GM18858 (cell line): ENCODE measurements at regions not wholly inside any gene's neighbourhood (a gene's known extent, or its start where the extent isn't known, plus 50 kb on each side); places are given as distances from the start of the nearest gene placed in this dataset.
A peak's percentile ranks its signal among the peaks of the same experiment; 100 is the strongest.
"Not testable (repeated sequence)": the region's sequence is repeated elsewhere in the genome, so short reads cannot be mapped to it uniquely, and the experiment has no call there.

ENCODE experiments used
- ATAC-seq: cut with Tn5 transposase; IDR thresholded peaks from one replicate; pipeline ENCODE4 v1.9.1; 2021; ENCODE audit not compliant: unreplicated experiment

DNA sequence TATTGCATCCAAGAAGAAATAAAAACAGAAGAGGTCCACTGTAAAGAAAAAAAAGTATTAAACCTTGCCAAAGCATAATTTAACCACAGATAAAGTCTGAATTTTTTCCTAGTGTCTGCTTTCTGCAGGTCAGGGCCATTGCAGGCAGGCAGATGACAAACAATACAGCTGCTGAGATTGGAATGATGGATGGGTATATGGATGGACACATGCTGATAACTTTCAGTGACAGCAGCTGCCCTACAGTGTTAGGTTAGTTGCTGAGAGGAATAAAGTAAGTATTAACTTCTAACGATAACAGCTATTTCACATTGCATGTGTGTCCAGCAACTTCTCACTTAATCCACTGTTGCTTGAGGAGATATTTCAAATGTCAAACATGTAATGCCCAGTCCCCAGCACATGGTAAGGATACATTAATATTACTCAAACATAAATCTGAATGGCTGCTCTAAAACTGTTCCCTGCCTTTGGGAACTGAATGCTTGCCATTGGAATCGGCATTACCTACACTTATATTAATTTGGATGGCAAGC is 515.3 kb downstream of the RMST start:
- ATAC-seq = no peak

DNA sequence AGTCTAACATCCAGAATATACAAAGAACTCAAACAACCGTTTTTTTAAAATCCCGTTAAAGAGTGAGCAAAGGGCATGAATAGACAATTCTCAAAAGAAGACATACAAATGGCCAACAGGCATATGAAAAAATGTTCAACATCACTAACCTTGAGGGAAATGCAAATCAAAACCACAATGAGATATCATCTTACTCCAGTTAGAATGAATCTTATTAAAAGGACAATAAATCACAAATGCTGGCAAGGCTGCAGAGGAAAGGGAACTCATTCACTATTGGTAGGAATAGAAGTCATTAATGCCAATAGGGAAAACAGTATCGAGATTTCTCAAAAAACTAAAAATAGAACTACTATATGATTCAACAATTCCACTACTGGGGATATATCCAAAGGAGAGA is 520.1 kb downstream of the RMST start:
- no peak for ATAC-seq

DNA sequence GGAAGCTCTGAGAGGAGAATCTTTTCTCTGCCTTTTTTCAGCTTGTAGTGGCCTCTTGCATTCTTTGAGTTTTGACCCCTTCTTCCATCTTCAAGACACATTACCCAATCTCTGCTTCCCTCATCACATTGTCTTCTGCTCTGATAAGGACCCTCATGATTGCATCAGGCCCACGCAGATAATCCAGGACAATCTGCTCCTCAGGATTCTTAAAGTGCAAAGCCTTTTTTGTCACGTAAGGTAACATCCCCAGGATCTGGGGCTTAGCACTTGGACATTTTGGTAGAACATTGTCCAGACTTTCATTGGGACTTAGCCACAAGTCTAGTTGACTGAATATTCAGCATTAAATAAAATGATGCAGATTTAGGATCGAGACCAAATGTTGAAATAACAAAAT is 521.2 kb downstream of the RMST start:
- ATAC-seq = no peak

DNA sequence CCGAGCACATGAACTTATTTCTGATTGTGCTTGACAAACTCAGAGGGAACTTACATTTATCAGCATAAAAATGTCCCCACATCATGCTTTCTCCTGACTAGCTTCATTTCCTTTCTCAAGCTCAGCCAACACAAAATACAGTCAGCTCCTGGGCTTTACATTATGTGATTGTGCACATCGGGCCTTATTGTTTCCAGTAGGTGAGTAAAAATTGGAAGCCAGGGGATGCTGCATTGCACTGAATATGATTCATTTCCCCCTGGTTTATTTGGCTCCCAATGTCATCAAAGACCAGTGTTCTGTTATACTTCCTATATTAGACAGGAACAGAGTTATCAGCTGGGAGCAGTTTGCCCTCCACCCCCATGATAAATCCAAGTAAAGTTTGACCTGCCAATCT is 521.8 kb downstream of the RMST start:
- no peak for ATAC-seq

DNA sequence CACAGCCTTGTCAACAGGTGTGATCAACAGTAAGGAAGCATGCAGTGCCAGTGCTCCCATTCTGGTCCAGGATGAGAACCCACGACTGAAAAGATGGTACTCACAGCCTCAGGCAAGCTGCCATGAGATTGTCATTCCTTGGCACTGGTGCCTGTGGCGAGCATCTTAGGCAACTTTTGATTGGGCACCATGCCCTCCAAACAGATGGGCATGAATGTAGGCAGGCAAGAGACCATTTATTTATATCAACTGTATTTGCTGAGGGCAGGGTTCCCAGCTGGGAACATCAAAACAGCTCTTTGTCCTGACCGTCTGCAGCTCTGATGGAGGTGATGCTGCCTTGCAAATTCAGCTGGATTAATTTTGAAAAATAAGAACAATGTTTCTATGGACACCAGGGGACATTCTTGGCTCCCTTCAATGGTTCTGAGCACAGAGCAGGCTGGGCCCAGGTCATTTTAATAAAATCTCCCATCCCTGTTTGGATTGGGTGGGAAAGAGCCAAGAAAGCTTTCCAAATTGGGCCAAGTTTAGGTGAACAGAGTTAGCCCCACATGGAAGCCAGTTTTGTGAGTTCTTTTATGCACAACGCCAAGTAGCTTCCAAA is 522.5 kb downstream of the RMST start:
- ATAC-seq = no peak

DNA sequence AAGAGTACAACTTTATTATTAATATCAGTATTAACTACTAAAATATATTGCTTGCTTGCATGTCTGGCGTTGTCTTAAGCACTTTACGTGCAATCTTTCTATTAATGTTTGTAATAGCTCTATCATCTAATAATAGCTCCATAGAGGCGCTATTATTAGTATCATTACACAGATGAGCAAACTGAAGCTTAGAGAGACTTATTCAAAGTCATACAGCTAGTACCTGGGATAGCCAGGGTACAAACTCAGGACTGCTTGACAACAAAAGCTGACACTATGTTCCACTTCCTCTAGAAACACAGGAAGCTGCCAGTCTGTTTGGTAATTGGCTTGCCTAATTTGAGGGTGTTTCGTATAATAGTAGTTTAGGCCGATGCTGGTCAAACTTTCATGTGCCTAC is 523.2 kb downstream of the RMST start:
- ATAC-seq = no peak

GRCh38 chr12:97988588-97988987 is 526.0 kb downstream of the RMST start:
- not testable (repeated sequence) for ATAC-seq

GRCh38 chr12:97989366-97989940 is 525.9 kb upstream of the TMPO start:
- no peak for ATAC-seq

DNA sequence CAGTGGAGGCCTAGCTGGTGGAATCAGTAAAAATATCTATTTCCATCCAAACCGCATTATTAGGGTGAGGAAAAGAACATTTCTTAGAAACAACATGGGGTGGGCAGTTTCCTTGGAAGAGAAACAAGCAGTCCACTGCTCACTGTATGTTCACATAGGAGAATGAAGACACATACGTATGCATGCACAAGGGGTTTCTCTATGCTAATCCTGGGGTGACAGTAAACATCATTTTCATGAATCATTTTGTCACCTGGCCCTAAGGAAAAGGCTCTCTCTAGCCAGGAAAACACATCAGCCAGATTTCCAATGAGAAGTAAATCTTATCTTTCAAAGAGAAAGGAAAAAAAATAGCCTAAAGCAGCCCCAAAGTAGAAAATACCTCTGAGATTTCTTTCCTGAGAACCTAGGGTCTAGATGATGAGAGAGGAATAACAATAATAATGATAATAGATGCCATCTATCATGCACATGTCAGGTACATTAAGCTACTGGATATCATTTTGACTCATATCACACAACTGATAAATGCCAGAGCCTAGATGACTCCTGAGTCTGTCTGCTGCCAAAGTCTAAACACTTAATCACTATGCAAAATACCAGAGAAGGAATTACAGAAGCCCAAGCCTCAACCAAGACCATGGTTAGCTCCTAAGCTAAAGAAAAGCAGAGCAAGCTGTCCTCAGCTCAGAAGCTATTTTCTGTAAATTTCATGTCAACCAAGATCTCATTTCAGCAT is 520.5 kb upstream of the TMPO start:
- ATAC-seq = no peak

DNA sequence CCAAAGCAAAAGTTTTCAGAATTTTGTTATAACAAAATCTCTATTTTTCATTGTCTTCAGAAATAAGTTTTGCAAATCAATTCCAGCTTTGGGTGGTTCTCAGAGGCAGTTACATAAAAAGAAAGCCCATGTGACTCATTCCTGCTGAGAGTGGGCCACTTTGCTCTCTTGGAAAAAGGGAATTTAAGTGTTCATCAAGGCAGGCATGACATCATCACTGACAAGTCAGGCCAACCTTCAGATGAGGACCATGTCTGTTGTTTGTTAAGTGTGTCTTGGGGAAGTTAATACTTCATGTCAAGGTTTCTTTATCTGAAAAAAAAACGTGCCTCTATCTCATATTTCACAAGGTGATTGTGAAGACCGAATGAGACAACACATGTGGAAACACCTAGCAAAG is 519.8 kb upstream of the TMPO start:
- ATAC-seq = no peak

DNA sequence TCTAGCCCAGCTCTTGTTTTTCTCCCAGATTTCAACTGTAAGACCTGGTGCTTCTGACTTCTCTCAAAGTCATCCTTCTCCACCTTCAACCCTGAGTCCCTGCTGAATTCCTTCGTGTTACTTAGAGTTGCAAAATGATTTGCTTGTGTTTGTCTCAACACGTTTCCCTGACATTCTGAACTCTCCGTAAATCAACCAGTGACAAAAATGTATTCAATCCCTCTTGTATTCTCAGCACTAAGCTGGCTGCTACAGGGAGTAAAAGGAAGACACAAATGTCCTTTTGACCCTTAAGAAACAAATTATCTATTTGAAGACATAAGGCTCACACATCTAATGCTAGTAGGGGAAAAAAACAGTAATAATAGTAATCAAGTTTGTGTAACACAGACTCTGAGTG is 514.0 kb upstream of the TMPO start:
- no peak for ATAC-seq

DNA sequence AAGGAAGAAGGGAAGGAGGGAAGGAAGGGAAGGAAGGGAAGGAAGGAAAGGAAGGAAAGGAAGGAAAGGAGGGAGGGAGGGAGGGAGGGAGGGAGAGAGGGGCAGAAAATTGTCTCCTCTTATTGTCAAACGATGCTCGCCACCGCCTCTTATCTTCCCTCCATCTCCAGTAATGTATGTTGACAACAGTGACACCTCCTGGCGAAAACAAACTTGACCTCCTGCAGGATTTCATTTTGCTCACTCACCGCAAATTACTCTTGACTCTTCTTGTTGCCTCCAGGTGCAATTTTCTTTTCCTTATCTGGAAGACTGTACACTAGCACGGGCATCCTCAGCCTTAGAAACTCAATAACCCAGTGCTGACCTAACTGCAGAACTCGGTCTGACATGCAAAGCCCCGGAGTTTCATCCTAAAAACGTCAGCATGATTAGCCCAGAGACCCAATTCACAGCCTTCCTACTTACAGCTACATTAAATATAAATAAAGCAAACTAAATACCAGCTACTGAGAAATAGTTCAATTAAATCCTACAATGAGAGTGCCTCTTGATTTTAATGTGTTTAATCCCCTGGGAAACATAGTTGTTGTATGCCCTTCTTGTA is 512.4 kb upstream of the TMPO start:
- ATAC-seq = peak; percentile 78

DNA sequence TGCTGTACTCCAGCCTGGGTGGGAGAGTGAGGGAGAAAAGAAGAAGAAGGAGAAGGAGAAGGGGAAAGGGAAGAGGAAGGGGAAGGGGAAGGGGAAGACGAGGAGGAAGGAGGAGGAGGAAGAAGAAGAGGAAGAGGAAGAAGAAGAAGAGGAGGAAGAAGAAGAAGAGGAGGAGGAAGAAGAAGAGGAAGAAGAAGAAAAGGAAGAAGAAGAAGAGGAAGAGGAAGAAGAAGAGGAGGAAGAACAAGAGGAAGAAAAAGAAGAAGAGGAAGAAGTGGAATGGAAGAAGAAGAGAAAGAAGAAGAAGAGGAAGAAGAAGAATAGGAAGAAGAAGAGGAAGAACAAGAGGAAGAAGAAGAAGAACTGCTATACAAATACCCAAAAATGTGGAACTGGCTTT is 507.4 kb upstream of the TMPO start:
- no peak for ATAC-seq

DNA sequence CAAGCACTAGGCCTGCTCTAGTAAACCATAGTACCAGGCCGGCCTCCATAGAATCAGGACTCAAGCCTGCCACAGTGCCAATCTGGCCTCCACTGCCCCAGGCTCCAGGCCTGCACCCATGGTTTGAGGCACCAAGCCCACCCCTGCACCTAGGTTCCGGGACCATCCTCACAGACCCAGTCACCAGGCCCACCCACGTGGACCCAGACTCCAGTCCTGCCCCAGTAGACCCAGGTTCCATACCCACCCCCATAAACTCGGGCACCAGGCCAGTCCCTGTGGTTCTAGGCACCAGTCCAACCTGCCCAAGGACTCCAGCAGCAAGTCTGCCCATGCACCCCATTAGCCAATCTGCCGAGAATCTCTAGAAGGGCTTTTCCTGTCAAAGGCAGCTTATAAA is 501.8 kb upstream of the TMPO start:
- ATAC-seq = no peak

- ATAC-seq = no peak
These were observed 496.6 kb upstream of the TMPO start for GRCh38 chr12:98018836-98019235.

GRCh38 chr12:98020376-98020775 is 495.0 kb upstream of the TMPO start:
- ATAC-seq = no peak

DNA sequence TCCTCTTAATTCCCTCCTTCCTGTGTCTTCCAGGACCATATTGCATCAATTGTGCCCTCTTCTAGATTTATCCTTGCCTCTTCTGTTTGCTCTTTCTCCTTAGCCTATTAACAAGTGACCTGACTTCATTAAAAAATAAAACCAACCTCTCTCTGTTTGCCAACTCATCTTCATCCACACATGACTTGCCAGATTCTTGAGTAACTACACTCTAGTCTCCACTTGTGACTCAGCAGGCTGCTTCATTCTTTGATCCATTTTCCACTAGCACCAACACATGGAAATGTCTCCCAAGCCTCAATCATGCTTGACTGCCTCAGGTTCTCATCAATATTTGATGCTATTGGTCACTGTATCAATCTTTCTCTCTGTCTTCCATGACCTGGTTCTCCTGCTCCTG is 492.4 kb upstream of the TMPO start:
- ATAC-seq = no peak

GRCh38 chr12:98037401-98038140 is 477.8 kb upstream of the TMPO start:
- no peak for ATAC-seq

DNA sequence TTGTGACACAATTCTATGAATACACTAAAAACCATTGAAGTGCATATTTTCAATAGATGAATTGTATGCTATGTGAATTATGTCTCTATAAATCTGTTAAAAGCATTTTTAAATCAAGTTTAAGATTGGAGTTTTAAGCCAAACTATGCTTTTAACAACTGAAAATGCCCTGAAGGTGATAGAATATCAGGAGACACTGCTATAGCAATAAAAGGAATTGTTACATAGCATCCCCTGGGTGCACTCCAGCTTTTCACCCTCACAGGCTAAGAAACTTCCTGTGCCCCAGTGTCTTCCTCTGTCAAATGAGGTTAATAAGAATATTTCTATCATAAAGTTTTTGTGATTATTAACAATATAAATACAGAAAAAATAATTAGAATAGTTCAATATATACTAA is 472.7 kb upstream of the TMPO start:
- no peak for ATAC-seq

DNA sequence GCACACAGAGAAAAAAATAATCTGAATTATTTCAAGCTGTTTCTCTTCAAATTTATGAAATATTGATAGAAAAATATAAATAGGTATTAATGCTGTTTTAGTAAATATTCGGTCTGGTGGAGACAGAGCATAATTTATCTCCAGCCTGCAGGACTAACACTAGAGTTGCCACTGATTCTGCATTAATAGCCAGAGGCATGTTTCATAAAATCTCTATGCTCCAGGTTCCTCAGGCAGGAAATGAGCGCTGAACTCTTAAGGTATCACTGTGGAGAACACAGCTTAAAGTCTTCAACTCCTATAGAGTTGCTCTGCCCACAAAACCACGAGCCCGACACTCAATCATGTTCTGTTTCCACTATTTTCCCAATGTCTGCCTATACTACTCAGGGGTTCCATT is 470.0 kb upstream of the TMPO start:
- no peak for ATAC-seq

DNA sequence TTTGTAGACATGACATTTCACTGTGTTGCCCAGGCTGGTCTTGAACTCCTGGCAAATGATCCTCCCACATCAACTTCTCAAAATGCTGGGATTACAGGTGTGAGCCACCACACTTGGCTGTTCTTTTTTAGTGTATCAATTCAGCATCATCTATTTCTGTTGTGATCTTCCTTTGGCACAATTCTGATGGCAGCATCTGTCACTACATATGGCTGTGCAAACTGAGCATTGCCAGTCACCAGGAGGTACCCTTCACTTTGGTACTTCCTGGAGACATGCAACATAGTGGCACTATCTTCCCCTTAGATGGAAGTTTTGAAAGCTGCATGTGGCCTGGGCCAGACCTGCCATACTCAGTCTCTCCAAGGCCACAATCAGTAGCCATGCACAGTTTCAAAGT is 467.1 kb upstream of the TMPO start:
- no peak for ATAC-seq
